ENCODE measurements at regions not wholly inside any gene's neighbourhood (a gene's known extent, or its start where the extent isn't known, plus 50 kb on each side); places are given as distances from the start of the nearest gene placed in this dataset.

DNA sequence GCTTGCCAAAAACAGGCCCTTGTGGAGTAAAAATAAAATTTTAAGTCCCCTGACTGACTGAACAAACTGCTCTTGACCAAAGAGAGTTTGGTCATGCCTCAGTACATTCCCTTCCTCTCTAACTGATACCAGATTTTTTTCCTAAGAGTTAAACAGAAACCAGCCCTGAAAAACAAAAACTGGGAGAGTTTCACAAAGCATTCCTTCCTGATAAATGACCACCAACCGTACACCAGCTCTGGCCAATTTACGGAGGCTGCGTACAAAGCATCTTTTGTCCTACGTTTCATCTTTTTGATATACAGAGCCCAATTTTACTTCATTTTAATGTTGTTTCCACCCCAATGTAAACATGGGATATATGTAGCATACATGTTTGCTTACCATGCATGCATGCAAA, 477.4 kb upstream of the HTR1E start:
- no peak for DNase-seq (ENCODE audit: low spot score)
- TF ChIP-seq ZSCAN20 (CRISPR knock-in tag; IDR thresholded peaks at IDR 0.05; ENCODE audit: borderline replicate concordance): no peak
- TF ChIP-seq, protein P1, sequence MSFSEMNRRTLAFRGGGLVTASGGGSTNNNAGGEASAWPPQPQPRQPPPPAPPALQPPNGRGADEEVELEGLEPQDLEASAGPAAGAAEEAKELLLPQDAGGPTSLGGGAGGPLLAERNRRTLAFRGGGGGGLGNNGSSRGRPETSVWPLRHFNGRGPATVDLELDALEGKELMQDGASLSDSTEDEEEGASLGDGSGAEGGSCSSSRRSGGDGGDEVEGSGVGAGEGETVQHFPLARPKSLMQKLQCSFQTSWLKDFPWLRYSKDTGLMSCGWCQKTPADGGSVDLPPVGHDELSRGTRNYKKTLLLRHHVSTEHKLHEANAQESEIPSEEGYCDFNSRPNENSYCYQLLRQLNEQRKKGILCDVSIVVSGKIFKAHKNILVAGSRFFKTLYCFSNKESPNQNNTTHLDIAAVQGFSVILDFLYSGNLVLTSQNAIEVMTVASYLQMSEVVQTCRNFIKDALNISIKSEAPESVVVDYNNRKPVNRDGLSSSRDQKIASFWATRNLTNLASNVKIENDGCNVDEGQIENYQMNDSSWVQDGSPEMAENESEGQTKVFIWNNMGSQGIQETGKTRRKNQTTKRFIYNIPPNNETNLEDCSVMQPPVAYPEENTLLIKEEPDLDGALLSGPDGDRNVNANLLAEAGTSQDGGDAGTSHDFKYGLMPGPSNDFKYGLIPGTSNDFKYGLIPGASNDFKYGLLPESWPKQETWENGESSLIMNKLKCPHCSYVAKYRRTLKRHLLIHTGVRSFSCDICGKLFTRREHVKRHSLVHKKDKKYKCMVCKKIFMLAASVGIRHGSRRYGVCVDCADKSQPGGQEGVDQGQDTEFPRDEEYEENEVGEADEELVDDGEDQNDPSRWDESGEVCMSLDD (CRISPR knock-in tag; IDR thresholded peaks at IDR 0.05; ENCODE audit: borderline replicate concordance): no peak
- TF ChIP-seq NCOA5 (CRISPR knock-in tag; IDR thresholded peaks at IDR 0.05): no peak
- no peak for TF ChIP-seq ZNF138 (CRISPR knock-in tag; IDR thresholded peaks at IDR 0.05; ENCODE audit: low read depth)
- no peak for TF ChIP-seq ZNF44 (CRISPR knock-in tag; IDR thresholded peaks at IDR 0.05)
- TF ChIP-seq, protein P2, sequence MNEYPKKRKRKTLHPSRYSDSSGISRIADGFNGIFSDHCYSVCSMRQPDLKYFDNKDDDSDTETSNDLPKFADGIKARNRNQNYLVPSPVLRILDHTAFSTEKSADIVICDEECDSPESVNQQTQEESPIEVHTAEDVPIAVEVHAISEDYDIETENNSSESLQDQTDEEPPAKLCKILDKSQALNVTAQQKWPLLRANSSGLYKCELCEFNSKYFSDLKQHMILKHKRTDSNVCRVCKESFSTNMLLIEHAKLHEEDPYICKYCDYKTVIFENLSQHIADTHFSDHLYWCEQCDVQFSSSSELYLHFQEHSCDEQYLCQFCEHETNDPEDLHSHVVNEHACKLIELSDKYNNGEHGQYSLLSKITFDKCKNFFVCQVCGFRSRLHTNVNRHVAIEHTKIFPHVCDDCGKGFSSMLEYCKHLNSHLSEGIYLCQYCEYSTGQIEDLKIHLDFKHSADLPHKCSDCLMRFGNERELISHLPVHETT (CRISPR knock-in tag; conservative IDR thresholded peaks at IDR 0.05): no peak
- TF ChIP-seq, protein P3, sequence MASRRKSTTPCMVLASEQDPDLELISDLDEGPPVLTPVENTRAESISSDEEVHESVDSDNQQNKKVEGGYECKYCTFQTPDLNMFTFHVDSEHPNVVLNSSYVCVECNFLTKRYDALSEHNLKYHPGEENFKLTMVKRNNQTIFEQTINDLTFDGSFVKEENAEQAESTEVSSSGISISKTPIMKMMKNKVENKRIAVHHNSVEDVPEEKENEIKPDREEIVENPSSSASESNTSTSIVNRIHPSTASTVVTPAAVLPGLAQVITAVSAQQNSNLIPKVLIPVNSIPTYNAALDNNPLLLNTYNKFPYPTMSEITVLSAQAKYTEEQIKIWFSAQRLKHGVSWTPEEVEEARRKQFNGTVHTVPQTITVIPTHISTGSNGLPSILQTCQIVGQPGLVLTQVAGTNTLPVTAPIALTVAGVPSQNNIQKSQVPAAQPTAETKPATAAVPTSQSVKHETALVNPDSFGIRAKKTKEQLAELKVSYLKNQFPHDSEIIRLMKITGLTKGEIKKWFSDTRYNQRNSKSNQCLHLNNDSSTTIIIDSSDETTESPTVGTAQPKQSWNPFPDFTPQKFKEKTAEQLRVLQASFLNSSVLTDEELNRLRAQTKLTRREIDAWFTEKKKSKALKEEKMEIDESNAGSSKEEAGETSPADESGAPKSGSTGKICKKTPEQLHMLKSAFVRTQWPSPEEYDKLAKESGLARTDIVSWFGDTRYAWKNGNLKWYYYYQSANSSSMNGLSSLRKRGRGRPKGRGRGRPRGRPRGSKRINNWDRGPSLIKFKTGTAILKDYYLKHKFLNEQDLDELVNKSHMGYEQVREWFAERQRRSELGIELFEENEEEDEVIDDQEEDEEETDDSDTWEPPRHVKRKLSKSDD (CRISPR knock-in tag; IDR thresholded peaks at IDR 0.05; ENCODE audit: low read depth): no peak
- no peak for TF ChIP-seq TGIF2 (CRISPR knock-in tag; IDR thresholded peaks at IDR 0.05)
- TF ChIP-seq, protein P4, sequence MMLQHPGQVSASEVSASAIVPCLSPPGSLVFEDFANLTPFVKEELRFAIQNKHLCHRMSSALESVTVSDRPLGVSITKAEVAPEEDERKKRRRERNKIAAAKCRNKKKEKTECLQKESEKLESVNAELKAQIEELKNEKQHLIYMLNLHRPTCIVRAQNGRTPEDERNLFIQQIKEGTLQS (CRISPR knock-in tag; IDR thresholded peaks at IDR 0.05): no peak
- TF ChIP-seq HNRNPH1 (optimal IDR thresholded peaks at IDR 0.05; ENCODE audit: low read depth, low read length): no peak
- TF ChIP-seq, protein P5, sequence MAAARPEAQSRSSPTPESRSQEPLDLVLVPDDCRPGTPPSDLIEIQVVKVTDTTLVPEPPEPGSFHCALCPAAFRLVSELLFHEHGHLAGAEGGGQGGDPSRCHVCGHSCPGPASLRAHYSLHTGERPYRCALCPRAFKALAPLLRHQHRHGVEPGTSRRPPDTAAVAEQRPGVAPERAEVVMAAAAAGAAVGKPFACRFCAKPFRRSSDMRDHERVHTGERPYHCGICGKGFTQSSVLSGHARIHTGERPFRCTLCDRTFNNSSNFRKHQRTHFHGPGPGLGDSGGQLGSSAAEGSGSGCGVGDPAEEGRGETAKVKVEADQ (CRISPR knock-in tag; IDR thresholded peaks at IDR 0.05; ENCODE audit: borderline replicate concordance): no peak
- TF ChIP-seq TBL1XR1 (IDR thresholded peaks at IDR 0.05; ENCODE audit: borderline replicate concordance, low read length, partially characterized antibody): no peak
- TF ChIP-seq NR2F2 (IDR thresholded peaks at IDR 0.05; ENCODE audit: borderline replicate concordance, low read depth): no peak
- Histone ChIP-seq H3K27me3 (ENCODE audit: control insufficient read depth in 1 of 2, insufficient read depth in 2 of 2, low read length in 2 of 2) (no peaks in the 10 kb centered on the region), H2AFZ (ENCODE audit: low read length) (no peak overlapping the region), H3K4me2 (ENCODE audit: low read depth, low read length) (no peak overlapping the region), H3K9ac (ENCODE audit: insufficient read depth, low read depth, low read length) (no peak overlapping the region), H3K27ac (ENCODE audit: extremely low read length, insufficient read depth, low read length) (no peak overlapping the region), H3K9me3 (ENCODE audit: low read length) (peaks cover 93% of the 10 kb centered on the region), H3K36me3 (replicated peaks in 1 of 2; ENCODE audit: control insufficient read depth in 1 of 2, insufficient read depth in 2 of 2, low read length in 2 of 2) (no peaks in the 10 kb centered on the region), H4K20me1 (ENCODE audit: insufficient read depth, low read length) (no peaks in the 10 kb centered on the region), H3K79me2 (ENCODE audit: insufficient read depth, low read length) (no peaks in the 10 kb centered on the region), H3K4me3 (replicated peaks in 1 of 3; ENCODE audit: insufficient read depth in 1 of 3, low read depth in 2 of 3, low read length in 3 of 3) (no peak overlapping the region), H3K4me1 (ENCODE audit: insufficient read depth, low read length) (no peaks in the 10 kb centered on the region)
- CTCF ChIA-PET (ENCODE audit: low intra/inter-chr PET ratio, low total read pairs): no interaction called here
- BruUV-seq (replicated peaks): no TSS peak
- POLR2A ChIA-PET: no interaction called here
- 67% methylated on average over 4 of the region's 4 CpGs for WGBS (ENCODE audit: low lambda C conversion rate)
- ATAC-seq: no peak
- in situ Hi-C loops (cut with HindIII; ENCODE audit: extremely low pct_ligation_motif_present, low pct_unique_long_range_greater_than_20kb): no loop called here
- FAIRE-seq: no peak
- intact Hi-C loops (cut with micrococcal nuclease; ENCODE audit: unreplicated experiment): no loop called here
